Keratinocyte (primary cell): ENCODE measurements at regions not wholly inside any gene's neighbourhood (a gene's known extent, or its start where the extent isn't known, plus 50 kb on each side); places are given as distances from the start of the nearest gene placed in this dataset.

Experiments
- CTCF ChIP-seq, 3 experiments: IDR thresholded peaks in 1 of 3; conservative IDR thresholded peaks in 1 of 3; optimal IDR thresholded peaks in 1 of 3; 2 replicates in 2 of 3; 3 replicates in 1 of 3; pipeline versions ENCODE3 to v1.5.1; 2011; ENCODE audit warnings: low read length in 3 of 3, mild to moderate bottlenecking in 3 of 3, moderate library complexity in 2 of 3, control low read depth in 1 of 3, inconsistent platforms in 1 of 3; ENCODE audit not compliant: insufficient read depth in 2 of 3; ENCODE audit errors: extremely low read depth in 1 of 3
- EZH2 ChIP-seq: IDR thresholded peaks from one replicate; pipeline ENCODE4 v1.6.1; 2012; ENCODE audit warnings: inconsistent platforms, mild to moderate bottlenecking, low read length, moderate library complexity

- TF ChIP-seq CTCF (optimal IDR thresholded peaks at IDR 0.05 in 1 of 3, IDR thresholded peaks at IDR 0.05 in 1 of 3, conservative IDR thresholded peaks at IDR 0.05 in 1 of 3; ENCODE audit: extremely low read depth in 1 of 3, insufficient read depth in 2 of 3, low read length in 3 of 3) (no peak), EZH2 (no peak)
Observed at GRCh38 chr1:38183096-38183495, 136.5 kb upstream of the POU3F1 start.
